Activated CD4-positive, alpha-beta T cell treated with anti-CD3 and anti-CD28 coated beads, Interleukin-2, amount 50 U/mL, for 1 hour (primary cell): ENCODE measurements at regions not wholly inside any gene's neighbourhood (a gene's known extent, or its start where the extent isn't known, plus 50 kb on each side); places are given as distances from the start of the nearest gene placed in this dataset.

ENCODE experiments used
- DNase-seq: peaks from one replicate; pipeline ENCODE4 v3.0.0-alpha.2; 2020

GRCh38 chr12:91418221-91419090 is 235.8 kb upstream of the DCN start:
- DNase-seq: no peak

GRCh38 chr12:91417650-91418049 is 235.0 kb upstream of the DCN start:
- no peak for DNase-seq

GRCh38 chr12:91414636-91415035 is 232.0 kb upstream of the DCN start:
- no peak for DNase-seq

GRCh38 chr12:91413581-91414546 is 231.2 kb upstream of the DCN start:
- no peak for DNase-seq

GRCh38 chr12:91406920-91407341 is 224.3 kb upstream of the DCN start:
- DNase-seq: no peak

- DNase-seq: no peak
Observed at GRCh38 chr12:91404441-91404840, 221.8 kb upstream of the DCN start.

GRCh38 chr12:91401190-91401589 is 218.6 kb upstream of the DCN start:
- no peak for DNase-seq

- no peak for DNase-seq
Observed at GRCh38 chr12:91400271-91400670, 217.7 kb upstream of the DCN start.

- no peak for DNase-seq
Observed at GRCh38 chr12:91397866-91398532, 215.4 kb upstream of the DCN start.

- no peak for DNase-seq
Observed at GRCh38 chr12:91396293-91396692, 213.7 kb upstream of the DCN start.

- no peak for DNase-seq
Observed at GRCh38 chr12:91395628-91396135, 213.1 kb upstream of the DCN start.

GRCh38 chr12:91394903-91395302 is 212.3 kb upstream of the DCN start:
- DNase-seq: no peak

GRCh38 chr12:91388573-91388972 is 206.0 kb upstream of the DCN start:
- no peak for DNase-seq

GRCh38 chr12:91387461-91388134 is 205.0 kb upstream of the DCN start:
- no peak for DNase-seq

GRCh38 chr12:91384806-91385205 is 202.2 kb upstream of the DCN start:
- DNase-seq: no peak

- DNase-seq: no peak
Observed at GRCh38 chr12:91384366-91384765, 201.7 kb upstream of the DCN start.

- DNase-seq: no peak
Observed at GRCh38 chr12:91383099-91383498, 200.5 kb upstream of the DCN start.

GRCh38 chr12:91382081-91382543 is 199.5 kb upstream of the DCN start:
- peak; percentile 88 for DNase-seq

- no peak for DNase-seq
Observed at GRCh38 chr12:91381309-91381804, 198.7 kb upstream of the DCN start.

- DNase-seq: no peak
Observed at GRCh38 chr12:91380631-91381030, 198.0 kb upstream of the DCN start.

- no peak for DNase-seq
Observed at GRCh38 chr12:91379051-91379775, 196.6 kb upstream of the DCN start.
